AML-193 (cell line): ENCODE measurements at regions not wholly inside any gene's neighbourhood (a gene's known extent, or its start where the extent isn't known, plus 50 kb on each side); places are given as distances from the start of the nearest gene placed in this dataset.

Experiments used
- DNase-seq, 2 experiments: peaks; one replicate each; lab custom pipeline; 2025; lab: John Stamatoyannopoulos, UW

DNA sequence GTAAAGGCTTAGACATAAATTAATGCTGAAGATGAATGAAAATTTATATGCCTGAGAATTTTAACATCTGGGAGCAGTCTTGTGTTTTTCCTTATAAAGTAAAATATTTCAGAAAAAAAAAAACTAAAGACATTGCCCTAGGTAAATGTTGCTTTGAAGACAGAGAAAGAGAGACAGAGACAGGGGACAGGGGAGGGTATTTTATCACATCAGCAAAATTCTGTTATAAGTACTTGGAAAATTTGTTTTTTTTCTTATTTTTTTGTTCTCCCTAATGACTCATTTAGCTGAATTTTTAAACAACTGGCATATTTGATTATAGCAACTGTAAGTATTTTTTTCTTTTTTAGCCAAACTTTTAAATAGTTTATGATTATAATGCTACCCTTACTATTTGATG, 1540.6 kb upstream of the GBE1 start:
- no peak for DNase-seq

DNA sequence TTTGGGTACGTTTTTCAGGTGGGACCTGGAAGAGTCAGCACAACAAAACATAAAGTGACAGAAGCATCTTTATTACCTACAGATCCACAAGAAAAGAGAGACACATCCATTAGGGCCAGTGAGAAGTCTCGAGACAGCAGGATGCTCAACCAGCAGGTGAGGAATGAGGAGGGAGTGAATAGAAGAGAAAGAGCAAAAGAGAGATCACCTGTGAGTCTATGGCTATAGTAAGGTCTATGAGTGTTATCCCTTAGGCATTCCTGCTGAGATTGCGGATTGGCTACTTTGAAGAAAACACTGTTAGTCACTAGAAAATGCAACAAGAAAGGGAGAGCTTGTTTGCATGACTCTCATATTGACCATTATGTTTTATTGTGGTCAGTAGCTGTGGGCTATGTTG, 1556.2 kb upstream of the GBE1 start:
- DNase-seq, result no peak

DNA sequence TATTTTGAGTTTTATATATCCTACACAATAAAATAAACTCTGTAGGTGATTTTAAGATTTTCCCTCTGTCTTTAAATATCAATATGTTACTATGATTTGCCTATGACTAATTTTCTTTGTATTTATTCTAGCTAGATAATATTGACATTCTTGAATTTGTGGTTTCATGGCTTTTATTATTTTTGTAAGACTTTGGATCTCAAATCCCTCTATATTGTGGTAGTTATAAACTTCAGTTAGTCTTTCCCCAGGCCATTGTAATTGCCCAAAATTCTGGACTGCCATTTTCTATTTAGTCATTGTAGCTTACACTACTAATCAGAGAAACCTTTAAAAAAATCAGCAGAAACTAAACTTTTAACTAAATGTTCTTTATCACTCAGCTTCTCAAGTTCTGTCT, 1559.3 kb upstream of the GBE1 start:
- no peak for DNase-seq

DNA sequence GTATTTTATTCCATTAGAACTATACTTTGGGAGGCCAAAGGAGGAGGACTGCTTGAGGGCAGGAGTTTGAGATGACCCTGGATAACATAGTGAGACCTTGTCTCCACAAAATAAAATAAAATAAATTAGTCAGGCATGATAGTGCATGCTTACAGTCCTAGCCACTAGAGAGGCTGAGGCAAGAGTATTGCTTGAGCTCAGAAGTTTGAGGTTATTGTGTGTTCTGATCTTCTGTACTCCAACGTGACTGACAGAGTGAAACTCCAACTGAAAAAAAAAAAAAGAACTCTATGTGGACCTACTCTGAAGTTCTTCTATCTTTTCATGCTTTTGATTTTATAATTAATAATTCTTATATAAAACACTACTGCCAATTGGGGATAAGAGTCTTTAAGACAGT, 1560.0 kb upstream of the GBE1 start:
- no peak for DNase-seq

DNA sequence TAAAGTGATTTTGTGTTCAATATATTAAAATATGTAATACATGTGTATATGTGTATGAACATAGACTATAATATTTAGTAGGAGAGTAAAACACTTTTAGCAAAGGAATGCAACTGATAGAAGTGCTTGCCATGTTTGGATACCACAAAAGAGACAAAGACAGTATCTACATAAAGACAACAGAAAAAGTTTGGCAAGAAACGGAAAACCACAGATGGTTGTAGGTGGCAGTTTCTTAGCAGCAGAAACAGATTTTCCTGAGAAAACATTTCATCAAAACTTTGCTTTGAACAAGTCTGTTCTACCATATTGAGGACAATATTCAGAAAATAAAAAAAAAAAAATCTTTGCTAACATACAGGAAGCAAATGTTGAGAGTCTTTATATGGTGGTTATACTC, 1560.4 kb upstream of the GBE1 start:
- DNase-seq, result no peak

DNA sequence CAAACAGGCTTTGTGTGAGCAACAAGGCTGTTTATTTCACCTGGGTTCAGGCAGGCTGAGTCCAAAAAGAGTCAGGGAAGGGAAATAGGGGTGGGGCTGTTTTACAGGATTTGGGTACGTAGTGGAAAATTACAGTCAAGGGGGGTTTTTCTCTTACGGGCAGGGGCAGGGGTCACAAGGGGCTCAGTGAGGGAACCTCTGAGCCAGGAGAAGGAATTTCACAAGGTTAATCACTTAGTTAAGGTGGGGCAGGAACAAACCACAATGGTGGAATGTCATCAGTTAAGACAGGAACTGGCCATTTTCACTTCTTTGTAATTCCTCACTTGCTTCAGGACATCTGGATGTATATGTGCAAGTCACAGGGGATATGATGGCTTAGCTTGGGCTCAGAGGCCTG, 1592.8 kb upstream of the GBE1 start:
- no peak for DNase-seq

DNA sequence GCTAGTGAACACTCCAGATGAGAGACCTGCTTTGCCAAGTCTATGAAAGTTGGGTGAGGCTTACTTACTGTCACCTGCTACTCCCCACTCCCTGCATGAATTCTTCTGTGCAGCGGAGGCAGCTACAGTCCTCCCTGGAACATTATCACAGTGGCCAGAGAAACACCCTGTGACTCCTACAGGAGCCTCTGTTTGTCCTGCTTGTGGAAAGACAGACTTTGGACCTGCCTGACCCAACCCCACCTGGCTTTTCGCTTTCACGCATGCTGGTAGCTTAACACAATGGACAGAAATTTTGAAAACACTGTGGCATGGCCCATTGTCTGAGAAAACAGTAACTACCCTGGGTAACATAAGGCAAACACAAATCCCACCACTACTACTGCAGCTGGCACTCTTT, 1565.5 kb upstream of the CADM2 start:
- no peak for DNase-seq

DNA sequence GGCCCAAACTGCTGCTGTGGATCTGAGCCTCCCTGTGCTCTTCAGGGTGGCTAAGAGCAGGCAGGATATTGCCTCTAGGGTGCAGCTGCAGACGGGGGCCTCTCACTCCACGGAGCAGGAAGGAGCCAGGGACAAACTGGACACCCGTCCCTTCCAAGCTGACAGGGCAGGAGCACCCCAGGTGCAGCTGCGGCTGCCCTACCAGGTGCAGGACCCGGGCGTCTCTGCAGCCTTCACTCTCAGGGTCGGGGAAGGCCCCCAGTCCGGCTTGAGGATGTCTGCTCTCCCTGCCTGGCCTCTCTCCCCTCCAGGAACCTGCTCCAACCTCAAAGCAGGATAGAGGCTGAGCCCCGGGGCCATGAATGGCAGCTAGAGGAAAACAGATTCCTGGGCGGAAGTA, 1554.9 kb upstream of the CADM2 start:
- DNase-seq, result no peak

DNA sequence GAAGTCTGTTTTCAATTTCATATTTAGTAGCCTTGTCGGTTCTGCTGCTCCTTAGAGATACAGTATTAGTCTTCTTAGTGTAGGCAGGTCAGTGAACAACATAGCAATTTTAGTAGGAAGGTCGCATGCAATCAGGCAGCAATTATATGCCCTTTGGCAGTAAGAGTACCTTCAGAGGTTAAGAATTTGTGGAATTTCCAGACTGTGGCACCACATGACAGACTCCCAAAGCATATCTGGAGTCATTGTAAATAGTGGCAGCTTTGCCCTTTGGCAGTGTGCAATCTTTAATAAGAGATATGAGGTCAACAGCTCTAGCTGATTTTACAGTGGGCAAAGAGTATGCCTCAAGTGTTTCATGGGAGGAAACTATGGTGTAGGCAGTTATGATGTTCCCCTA, 1532.5 kb upstream of the CADM2 start:
- DNase-seq, result no peak

DNA sequence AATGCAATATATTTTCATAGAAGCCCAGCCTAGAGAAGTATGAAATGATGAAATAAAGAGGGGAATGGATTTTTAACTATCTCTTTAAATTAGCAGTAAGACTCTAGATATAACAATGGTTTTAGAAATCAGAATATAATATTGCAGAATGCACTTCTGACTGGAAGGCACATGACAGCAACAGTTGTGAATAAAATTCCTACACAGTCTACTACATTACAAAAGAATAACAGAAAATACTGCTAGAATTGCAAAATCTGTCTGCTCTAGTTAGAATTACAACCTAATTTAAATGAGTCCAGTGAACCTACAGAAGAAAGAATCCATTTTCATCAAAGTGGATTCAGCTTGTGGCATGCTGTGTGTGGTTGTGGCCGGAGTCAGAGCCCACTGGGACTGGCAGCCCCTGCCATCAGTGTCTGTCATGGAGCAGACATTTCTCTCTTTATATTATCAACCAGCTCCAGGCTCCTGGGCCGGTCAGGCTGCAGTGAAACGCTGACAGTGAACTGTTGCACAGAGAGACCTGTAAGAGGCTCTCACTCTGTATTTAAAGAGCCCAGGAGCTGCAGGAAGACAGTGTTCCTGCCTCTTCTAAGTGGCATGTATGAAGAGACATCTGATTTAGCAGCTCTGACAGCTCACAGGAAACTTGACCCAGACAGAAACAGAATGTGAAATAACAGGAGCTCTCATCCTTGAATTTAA, 1523.8 kb upstream of the CADM2 start:
- DNase-seq, result no peak

DNA sequence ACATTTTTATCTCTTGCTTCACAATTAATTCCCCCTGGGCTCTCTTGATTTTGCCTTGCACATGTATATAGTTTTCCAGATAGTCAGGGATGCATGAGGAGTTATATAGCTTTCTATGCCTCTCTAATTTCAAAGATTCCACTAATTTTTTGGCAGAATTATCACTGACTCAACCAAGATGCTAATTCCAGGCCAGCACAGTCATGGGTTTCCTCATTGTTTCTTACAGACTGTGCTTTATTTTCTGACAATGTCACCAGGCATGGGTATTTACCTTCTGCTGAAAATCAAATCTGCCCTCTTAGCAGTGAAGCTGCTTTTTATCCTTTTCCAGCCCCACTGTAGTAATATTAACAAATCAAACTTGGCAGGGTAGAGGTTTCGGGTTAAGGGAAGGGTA, 1520.6 kb upstream of the CADM2 start:
- DNase-seq, result no peak

DNA sequence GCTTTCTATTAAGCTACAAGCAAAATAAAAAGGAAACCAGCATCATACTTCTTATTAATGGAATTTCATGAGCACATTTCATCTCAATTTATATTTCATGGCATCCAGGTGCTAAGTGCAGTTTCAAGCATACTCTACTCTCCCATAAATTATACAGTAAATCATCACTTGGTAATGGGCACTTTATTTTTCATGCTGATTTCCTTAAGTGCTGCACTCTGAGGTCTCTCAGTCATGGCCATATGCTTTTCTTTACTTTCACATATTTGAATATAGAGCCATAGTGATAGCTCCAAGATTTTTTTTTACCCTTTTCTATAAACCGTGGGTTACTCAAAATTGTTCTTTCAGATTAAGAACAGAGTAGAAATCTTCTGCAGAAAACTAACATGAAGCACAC, 1505.7 kb upstream of the CADM2 start:
- no peak for DNase-seq

DNA sequence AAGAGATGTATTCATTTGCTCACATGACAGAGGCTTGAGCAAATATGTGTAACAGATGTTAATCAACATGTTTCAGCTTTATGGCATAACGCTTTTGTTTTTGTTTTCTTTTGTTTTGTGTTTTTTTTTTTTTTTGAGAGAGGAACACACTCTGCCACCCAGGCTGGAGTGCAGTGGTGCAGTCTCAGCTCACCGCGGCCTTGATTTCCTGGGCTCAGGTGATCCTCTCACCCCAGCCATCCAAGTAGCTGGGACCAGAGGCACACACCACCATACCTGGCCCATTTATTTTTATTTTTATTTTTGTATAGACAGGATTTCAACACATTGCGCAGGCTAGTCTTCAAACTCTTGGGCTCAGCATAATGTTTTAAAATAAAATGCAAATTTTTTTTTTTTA, 1504.4 kb upstream of the CADM2 start:
- no peak for DNase-seq

DNA sequence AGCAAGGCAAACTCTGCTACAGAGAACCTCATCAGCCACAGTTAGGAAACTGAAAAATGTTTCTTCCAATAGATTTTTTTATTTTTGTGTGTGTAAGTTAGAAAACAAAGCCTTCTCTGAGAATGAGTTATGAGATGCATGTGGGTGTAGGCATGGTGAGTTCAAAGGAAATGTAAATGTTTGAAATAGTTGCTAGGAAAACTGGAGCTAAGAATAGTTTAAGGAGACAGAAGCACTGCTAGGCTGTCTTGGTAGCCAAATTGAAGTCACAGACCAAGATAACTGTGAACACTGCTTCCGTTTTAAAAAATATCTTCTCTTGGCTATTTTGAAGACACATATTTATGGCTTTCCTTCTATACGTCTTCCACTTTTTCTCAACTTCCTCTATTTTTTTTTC, 1501.2 kb upstream of the CADM2 start:
- DNase-seq, result no peak

DNA sequence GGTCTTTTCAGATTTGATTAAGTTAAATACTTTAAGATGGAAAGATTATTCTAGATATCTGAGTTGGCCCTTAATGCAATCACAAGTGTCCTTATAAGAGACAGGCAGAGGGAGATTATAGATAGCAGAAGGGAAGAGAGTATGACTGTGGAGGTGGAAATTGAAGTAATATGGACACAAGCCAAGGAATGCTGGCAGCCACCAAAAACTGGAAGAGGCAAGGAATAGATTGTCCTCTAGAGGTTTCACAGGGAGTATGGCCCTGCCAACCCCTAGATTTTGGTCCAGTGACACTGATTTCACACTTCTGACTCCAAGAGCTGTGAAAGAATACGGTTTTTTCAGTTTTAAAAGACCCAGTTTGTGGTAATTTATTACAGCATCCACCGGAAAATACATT, 1498.7 kb upstream of the CADM2 start:
- DNase-seq, result no peak

DNA sequence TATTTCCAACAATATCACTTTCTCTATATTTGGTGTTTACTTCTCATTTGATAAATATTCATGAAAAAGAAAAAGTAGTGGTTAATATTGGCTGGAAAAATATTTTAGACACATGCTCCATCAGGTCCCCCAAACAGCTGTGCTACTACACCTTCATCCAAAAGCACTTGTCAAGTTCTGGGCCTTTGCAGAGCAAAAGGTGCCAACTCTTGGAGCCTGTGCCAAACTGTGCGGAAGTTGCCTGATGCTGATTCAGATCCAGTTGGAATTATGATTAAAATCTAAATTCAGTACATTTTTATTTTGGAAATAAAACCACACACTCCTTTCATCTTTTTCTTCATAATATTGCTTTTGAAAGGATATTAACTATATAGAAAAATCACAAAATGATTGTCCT, 1497.4 kb upstream of the CADM2 start:
- DNase-seq, result no peak

DNA sequence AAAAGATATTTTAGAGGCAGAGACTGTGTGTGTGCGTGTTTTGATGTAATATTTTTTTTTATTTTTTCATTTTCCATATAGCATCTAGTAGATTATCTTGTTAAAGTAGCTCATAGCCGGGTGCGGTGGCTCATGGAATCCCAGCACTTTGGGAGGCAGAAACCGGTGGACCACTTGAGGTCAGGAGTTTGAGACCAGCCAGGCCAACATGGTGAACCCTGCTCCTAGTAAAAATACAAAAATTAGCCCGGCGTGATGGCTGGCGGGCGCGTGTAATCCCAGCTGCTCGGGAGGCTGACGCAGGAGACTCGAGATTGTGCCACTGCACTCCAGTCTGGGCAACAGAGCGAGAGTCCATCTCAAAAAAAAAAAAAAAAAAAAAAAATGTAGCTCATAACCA, 1481.2 kb upstream of the CADM2 start:
- no peak for DNase-seq

DNA sequence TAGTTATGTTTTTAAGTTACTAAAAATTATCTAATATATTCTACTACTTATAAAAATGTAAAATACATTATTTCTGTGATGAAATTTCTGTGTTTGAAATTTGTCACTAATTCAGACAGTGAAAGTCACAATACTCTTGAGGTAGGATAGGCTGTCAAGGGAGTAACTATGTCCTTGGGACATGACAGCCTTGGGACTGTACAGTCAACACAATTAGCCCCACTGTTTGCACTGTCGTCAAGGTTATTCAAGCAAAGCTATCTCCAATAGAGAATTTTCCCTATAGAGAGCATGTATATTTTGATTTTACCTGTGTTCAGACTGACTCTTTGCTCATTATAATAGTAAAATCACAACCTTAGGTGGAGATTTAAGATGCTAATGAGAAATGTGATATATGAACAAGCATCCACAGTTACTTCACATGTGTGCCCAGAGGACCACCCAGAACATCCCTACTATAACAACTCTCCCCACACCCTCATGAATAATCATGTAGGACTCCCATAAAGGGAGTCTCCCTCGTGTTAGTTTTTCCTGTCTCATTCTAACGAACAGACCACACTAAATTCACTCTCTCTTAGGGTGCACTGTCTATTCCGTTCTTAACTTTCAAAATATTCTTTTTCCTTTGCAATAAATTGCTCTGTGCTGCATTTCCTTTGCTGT, 1476.3 kb upstream of the CADM2 start:
- no peak for DNase-seq

DNA sequence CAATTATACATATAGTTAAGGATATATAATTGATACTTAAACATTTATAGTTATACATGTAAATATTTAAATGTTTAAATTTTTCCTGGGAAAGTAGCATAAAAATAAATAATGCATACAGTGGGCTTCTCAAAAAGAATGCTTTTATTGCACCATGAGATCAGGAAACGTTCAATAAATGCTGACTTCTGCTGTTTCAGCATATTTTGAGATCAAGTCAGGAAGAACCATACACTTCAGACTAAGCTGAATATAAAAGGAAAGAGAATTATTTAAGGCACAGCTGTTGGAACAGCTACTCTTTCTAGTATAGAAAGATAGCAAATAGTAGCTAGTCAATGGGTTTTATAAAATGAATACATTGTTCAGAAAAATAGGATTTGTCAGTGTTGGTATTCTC, 1462.3 kb upstream of the CADM2 start:
- DNase-seq, result no peak

DNA sequence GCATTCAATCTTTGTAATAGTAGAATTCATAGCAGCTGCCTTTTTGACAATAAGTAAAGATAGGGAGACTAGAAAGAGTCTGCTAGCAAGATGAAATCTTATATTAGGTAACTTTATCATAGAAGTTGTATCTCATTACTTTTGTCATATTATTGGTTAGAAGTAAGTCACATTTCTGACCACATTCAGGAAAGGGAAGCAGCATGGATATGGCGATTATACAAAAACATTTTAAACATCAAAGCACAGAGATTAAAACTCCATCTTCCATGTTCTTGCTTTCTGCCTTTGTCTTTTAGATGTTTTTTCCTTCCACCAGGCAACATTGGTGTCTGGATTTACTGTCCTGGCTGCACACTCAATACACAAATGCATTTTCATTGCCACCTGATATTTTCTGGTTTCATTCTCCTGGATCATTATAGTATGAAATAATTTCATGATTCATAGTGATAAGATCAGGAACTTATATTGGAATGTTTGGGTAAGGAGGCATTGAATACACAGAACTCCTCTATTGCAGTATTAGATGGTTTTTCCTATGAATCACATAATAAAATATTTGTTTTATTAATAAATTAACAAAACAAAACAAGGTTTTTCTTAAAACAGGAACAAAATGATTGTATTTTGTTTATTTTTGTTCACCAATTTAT, 1460.3 kb upstream of the CADM2 start:
- no peak for DNase-seq

DNA sequence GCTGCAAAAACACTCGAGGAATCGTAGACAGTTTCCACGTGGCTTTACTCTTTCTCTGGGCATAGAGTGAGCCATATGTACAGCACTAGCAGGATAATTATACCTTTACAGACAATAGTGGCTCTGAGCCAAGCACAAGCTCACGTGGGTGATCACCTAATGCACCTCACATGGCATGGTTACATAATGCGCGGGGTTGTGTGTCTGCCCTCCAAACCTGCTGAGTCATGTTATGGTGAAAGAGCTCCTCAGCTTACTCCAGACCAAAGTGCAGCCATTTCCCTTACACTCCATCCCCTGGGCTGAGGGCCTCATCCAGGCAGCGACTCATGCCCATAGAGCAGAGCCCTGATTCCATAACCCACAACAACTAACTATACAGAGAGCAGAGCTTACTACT, 1458.4 kb upstream of the CADM2 start:
- no peak for DNase-seq

DNA sequence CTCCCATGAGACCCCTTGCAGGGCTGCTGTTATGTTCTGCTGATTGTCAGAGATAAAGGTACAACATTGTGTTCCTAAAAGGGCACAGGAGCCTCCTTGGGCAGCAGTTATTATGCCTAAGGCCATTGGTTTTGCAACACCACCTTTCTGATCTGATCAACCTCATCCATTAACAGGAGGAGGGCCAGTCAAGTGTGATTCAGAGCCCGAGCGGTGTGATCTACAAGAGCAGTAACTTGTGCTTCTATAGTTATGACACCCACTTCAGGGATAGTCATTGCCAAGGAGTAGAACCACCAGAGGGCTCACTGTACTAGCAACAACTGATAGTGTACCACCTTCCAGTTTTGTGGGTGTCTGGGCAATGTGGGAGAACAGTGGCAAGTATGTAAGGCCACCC, 1457.9 kb upstream of the CADM2 start:
- DNase-seq, result no peak

DNA sequence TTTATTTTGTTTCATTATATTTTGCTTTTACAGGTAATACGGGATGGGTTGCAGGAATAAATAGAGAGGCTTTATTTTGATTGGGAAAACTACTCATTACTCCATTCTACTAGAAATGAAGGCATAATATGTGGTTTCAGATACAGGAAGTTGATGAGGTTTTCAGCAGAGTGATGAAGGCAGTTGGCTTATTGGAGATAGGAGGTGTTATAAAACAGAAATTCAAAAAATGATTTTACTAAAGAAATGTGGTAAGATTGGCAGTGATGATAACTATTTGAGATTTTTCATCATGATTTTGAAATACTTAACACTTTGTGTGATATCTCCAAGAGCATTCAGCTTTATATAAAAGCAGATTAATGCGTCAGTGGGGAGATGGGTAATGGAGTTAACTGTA, 1445.7 kb upstream of the CADM2 start:
- no peak for DNase-seq

DNA sequence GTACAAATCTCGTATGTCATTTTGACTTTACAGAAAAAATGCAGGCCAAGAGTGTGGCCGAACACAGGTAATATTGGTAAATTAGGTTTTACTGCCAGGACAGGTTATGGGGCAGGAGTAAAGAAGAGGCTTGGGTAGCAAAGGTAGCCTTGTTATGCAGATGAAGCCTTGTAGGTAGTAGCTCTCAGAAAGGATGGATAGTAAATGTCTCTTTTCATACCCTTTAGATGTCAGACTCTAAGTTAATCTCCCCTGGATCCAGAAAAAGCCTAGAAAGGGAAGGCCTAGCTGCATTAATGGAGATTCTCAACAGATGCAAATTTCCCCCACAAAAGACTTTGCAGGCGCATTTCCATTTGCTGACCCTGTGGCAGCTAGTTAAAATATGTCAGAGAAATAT, 1445.1 kb upstream of the CADM2 start:
- DNase-seq, result no peak
